22Rv1 (cell line): ENCODE measurements at regions not wholly inside any gene's neighbourhood (a gene's known extent, or its start where the extent isn't known, plus 50 kb on each side); places are given as distances from the start of the nearest gene placed in this dataset.

Source experiments
- CTCF ChIP-seq: fragments of 450-650 bp; IDR thresholded peaks from 2 replicates; pipeline ENCODE4 v1.5.1; 2017; ENCODE audit warnings: mild to moderate bottlenecking
- ZFX ChIP-seq: fragments of 450-650 bp; IDR thresholded peaks from 2 replicates; pipeline ENCODE4 v1.6.1; 2017; ENCODE audit warnings: antibody characterized with exemption, borderline replicate concordance

- TF ChIP-seq CTCF, result no peak
- no peak for TF ChIP-seq ZFX
Measured at GRCh38 chr18:78701771-78702396, 277.7 kb upstream of the SALL3 start.
